ENCODE measurements at regions not wholly inside any gene's neighbourhood (a gene's known extent, or its start where the extent isn't known, plus 50 kb on each side); places are given as distances from the start of the nearest gene placed in this dataset.

GRCh38 chr10:26931223-26931622 lies 70.5 kb upstream of the ABI1 start (continued):
- no peak for TF ChIP-seq ZNF282 (IDR thresholded peaks at IDR 0.05; ENCODE audit: partially characterized antibody)
- no peak for TF ChIP-seq SMAD9 (CRISPR knock-in tag; IDR thresholded peaks at IDR 0.05)
- no peak for TF ChIP-seq HCFC1 (IDR thresholded peaks at IDR 0.05; ENCODE audit: low read depth, low read length)
- peak; percentile 79 for TF ChIP-seq HNF4G (IDR thresholded peaks at IDR 0.05; ENCODE audit: borderline replicate concordance, low read depth, low read length)
- no peak for TF ChIP-seq HNF4G (CRISPR knock-in tag; IDR thresholded peaks at IDR 0.05; ENCODE audit: borderline replicate concordance, low read depth)
- TF ChIP-seq TCF7 (IDR thresholded peaks at IDR 0.05; ENCODE audit: low read depth) = peak; percentile 44
- peak; percentile 58; the same call in 1 of the 2 replicates for TF ChIP-seq HDAC1 (CRISPR knock-in tag; IDR thresholded peaks at IDR 0.05)
- 0 out of 2 replicates have a peak, but pooled peaks have one; percentile 22 for TF ChIP-seq PHF20 (CRISPR knock-in tag; IDR thresholded peaks at IDR 0.05)
- TF ChIP-seq HDAC2 (CRISPR knock-in tag; IDR thresholded peaks at IDR 0.05) = peak; percentile 54
- TF ChIP-seq KDM2A (CRISPR knock-in tag; IDR thresholded peaks at IDR 0.05; ENCODE audit: borderline replicate concordance, low read depth) = peak; percentile 45; the same call in 1 of the 2 replicates
- 0 out of 2 replicates have a peak, but pooled peaks have one; percentile 30 for TF ChIP-seq SIN3A (IDR thresholded peaks at IDR 0.05; ENCODE audit: borderline replicate concordance, low read depth, low read length)
- no peak for TF ChIP-seq NKX3-1 (CRISPR knock-in tag; IDR thresholded peaks at IDR 0.05)
- TF ChIP-seq NFKBIZ (CRISPR knock-in tag; IDR thresholded peaks at IDR 0.05) = 0 out of 2 replicates have a peak, but pooled peaks have one; percentile 62
- TF ChIP-seq SOX6 (IDR thresholded peaks at IDR 0.05) = no peak
- peak; percentile 40 for TF ChIP-seq SOX6 (CRISPR knock-in tag; IDR thresholded peaks at IDR 0.05)
- peak; percentile 40; the same call in 1 of the 2 replicates for TF ChIP-seq TFDP1 (CRISPR knock-in tag; IDR thresholded peaks at IDR 0.05; ENCODE audit: borderline replicate concordance)
- TF ChIP-seq ZNF3 (CRISPR knock-in tag; IDR thresholded peaks at IDR 0.05) = no peak
- peak; percentile 37; the same call in 1 of the 2 replicates for TF ChIP-seq RXRB (CRISPR knock-in tag; IDR thresholded peaks at IDR 0.05; ENCODE audit: borderline replicate concordance)
- TF ChIP-seq YY1 (IDR thresholded peaks at IDR 0.05; ENCODE audit: insufficient read depth, insufficient replicate concordance, low read depth, low read length) = peak; percentile 16
- TF ChIP-seq ZGPAT (CRISPR knock-in tag; IDR thresholded peaks at IDR 0.05) = peak; percentile 44; the same call in 1 of the 2 replicates
- peak; percentile 41; the same call in 1 of the 2 replicates for TF ChIP-seq IRF2 (CRISPR knock-in tag; IDR thresholded peaks at IDR 0.05)
- 0 out of 4 replicates have a peak, but pooled peaks of 1 of the 2 experiments have one; percentile 10 for TF ChIP-seq NR2F1 (CRISPR knock-in tag; IDR thresholded peaks at IDR 0.05)
- TF ChIP-seq ETV5 (CRISPR knock-in tag; IDR thresholded peaks at IDR 0.05; ENCODE audit: borderline replicate concordance) = peak; percentile 62; the same call in 1 of the 2 replicates
- peak; percentile 31 for TF ChIP-seq XRCC5 (optimal IDR thresholded peaks at IDR 0.05; ENCODE audit: low read length)
- TF ChIP-seq ELF1 (CRISPR knock-in tag; IDR thresholded peaks at IDR 0.05) = 0 out of 2 replicates have a peak, but pooled peaks have one; percentile 20
- TF ChIP-seq ZNF687 (CRISPR knock-in tag; IDR thresholded peaks at IDR 0.05) = peak; percentile 57
